Neural progenitor cell (in vitro differentiated cells): ENCODE measurements at regions not wholly inside any gene's neighbourhood (a gene's known extent, or its start where the extent isn't known, plus 50 kb on each side); places are given as distances from the start of the nearest gene placed in this dataset.

Source experiments
- CTCF ChIP-seq: fragments of 200-600 bp; sonication (generic); IDR thresholded peaks from 2 replicates; pipeline ENCODE4 v1.5.1; 2017; ENCODE audit warnings: antibody characterized with exemption, mild to moderate bottlenecking
- EZH2 ChIP-seq: fragments of 200-600 bp; sonication (generic); IDR thresholded peaks from 2 replicates; pipeline ENCODE4 v1.6.1; 2017; ENCODE audit warnings: antibody characterized with exemption, mild to moderate bottlenecking, moderate library complexity

DNA sequence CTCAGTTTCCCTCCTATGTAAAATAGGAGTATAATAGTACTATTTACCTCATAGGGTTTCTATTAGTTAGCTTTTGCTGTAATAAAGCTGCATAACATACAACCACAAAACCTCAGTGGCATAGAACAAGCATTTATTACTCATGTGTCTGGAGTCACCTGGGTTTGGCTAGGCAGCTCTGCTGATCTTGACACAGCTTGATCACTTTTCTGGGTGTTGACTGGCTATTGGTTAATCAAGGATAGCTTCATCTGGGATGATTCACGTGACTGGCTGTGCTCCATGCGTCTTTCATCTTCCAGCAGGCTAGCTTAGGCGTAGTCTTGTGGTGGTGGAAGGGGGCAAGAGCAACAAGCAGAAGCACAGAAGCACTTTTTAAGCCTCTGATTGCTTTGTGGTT, 112.6 kb downstream of the SQOR start:
- TF ChIP-seq CTCF (no peak), EZH2 (no peak)
